Glomerular endothelial cell (primary cell): ENCODE measurements at regions not wholly inside any gene's neighbourhood (a gene's known extent, or its start where the extent isn't known, plus 50 kb on each side); places are given as distances from the start of the nearest gene placed in this dataset.

Experiments used
- DNase-seq: peaks from one replicate; pipeline ENCODE4 v3.0.0-alpha.2; 2011; ENCODE audit warnings: low read depth, low spot score; ENCODE audit errors: extremely low read depth

DNA sequence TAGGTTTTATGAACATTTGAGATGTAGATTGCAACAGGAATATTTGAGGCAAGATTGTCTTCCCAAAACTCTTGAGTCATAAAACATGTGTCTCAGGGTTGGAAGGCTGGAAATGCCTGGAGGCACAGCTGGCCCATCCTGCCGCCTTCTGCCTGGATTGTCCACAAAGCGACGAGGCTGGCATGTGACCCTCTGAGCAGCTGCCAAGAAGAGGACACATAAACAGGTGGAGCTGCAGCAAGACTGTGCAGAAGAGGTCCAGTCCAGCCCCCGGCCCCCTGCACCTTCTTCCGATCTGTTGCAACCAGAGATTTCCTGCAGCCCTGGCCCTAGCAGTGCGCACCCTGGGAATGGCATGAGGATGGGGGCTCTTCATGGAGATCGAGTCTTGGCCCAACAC is 101.9 kb upstream of the BCOR start:
- DNase-seq = no peak

DNA sequence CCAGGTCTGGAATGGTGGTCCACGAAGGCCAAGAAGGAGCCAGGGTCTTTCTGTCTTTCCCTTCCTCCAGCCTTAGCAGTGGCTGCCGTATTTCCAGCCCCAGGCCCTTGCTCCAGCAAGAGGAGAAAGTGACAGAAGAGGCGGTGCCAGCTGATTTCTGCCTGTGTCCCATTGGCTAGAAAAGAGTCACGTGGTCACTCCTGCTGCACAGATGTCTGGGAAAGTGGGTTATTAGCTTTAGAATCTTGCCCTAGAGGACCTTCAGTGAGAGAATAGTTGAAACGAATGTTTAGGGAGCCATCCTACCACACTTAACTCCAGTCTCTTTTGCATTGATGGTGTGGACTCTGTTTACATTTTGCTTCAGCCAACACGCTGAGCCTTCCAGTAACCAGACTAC is 99.3 kb upstream of the BCOR start:
- DNase-seq = no peak

DNA sequence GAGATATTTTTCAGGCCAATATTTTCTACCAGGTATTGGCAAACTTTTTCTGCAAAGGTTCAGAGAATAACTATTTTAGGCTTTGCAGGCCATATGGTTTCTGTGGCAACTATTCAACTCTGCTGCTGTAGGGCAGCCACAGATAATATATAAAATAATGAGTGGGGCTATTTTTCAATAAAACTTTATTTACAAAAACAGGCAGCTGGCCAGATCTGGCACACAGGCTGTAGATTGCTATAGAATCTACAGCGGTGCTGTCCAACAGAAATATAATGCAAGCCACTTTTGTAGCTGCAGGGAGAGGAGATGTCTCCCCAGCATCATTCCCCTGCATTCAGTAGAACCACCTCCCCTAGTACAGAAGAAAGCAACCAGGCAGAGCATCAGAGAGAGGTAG is 97.6 kb upstream of the BCOR start:
- DNase-seq = no peak

DNA sequence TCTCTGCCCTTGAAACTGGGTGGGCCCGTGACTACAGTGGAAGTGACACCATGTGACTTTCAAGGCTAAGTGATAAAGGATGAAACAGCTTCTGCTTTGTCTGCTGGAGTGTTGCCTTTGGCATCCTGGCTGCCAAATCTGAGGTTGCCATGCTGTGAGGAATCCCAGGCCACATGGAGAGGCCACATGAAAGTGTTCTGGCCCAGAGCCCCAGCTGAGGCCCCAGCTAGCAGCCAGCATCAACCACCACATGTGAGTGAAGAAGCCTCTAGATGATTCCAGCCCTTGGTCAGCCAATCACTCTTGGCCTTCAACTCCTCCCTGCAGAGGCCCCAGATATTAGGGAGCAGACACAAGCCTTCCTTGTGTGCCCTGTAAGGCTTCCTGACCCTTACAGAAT is 94.4 kb upstream of the BCOR start:
- no peak for DNase-seq

GRCh38 chrX:40189637-40190036 is 91.9 kb upstream of the BCOR start:
- no peak for DNase-seq

GRCh38 chrX:40188573-40189417 is 91.0 kb upstream of the BCOR start:
- no peak for DNase-seq

DNA sequence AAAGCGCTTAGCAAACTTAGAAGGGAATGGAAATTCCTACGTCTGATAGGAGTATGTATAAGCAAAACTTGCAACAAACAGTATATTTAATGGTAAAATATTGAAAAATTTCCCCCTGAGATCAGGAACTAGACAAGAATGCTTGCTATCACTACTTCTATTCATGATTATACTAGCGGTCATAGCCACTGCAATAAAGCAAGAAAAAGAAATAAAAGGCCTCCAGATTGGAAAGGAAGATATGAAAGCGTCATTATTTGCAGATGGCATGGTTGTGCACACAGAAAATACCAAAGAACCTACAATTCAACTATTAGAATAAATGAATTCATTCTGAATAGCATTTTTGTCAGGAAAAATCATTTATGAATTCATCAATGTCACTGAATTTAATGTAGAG is 87.2 kb upstream of the BCOR start:
- DNase-seq = no peak

- DNase-seq = no peak
Observed at GRCh38 chrX:40182615-40183014, 84.9 kb upstream of the BCOR start.

DNA sequence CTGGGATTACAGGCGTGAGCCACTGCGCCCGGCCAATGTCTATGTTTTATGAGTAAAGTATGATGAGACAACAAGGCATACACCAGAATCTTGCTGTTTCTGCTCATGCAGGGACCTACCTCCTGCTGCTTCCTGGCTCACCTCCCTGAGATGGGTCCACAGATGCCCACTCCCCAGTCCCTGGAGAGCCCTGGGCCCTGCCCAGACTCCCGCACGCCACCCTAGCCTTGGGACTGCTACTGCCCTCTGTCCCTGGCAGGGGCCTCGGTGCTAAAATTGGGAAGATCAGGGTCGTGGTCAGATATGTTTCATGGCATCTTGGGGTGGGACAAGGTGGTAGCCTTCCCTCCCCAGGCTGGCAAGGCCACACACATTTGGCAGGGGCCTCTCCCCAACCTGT is 84.3 kb upstream of the BCOR start:
- no peak for DNase-seq

DNA sequence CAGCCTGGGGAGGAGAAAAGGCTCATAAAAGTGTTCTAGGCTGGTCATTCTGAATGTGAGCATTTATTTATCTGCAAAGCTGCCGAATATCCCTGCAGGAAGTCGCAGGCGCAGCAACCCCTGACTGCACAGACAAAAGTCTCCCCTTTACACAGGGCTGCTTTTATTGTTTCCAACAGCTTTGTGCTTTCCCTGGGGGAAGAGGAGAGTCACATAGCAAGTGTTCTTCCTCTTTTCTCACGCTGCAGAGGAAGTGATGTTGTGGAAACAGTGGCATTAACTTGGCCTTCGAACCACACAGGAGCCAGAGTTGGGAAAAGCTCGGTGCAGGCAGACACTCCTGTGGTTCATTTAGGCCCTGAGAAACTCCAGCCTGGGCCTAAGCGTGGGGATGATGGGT is 81.5 kb upstream of the BCOR start:
- no peak for DNase-seq

GRCh38 chrX:40177942-40178715 is 80.4 kb upstream of the BCOR start:
- DNase-seq = no peak

DNA sequence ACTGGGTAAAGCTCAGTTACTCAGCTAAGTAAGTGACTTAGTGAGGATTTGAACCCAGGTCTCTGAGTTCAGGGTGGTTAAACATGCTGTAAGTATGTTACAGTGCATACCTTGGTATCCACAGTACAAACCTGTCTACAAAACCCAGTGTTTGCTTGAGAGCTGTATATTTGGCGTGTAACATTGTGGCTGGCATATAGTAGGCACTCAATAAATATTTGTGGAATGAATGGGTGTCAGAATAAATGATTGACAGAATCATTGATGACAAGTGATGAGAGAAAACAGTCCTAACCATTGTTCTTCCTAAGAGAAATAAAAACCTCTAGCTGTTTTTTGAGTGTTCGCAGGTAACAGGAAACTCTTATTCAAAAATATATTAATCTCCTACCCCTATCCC is 79.7 kb upstream of the BCOR start:
- no peak for DNase-seq

GRCh38 chrX:40177117-40177430 is 79.3 kb upstream of the BCOR start:
- DNase-seq = no peak

- DNase-seq = no peak
Observed at GRCh38 chrX:40176351-40177116, 78.8 kb upstream of the BCOR start.

DNA sequence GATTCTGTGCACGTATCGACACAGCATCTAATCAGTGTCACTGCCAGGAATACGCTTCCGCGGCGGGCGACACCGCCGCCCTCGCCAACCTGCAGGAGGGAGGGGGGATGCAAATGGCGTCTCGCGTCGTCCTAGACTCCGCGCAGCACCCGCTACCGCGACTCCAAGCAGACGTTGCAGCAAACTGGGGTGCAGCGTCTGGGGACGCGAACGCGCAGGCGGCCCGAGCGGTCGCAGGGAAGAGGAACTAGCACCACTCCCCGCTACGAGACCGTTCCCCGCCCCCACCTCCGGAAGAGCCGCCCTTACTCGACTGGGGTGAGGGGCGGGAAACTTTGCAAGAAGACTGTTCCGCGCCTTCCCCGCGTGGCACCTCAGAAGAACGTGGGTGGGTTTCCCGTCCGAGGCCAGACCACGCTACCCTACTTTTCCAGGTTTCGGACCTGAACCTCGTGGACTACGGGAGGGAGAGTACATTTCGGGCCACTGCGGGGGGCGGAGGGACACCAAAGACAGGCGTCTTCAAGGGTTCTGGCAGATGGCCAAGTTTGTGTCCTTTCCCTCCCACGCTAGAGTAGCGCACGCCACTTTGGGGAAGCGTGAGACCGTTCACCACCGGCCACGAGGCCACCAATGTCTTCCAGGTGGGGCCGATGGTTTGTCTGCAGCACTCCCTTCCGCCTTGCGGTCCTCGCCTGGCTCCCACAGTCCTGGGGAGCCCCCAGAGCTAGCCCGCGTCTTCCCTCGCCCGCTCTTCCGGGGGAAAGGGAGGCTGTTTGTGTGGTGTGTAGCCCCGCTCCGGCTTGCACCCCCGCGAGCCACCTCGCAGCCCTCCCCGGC is 78.0 kb upstream of the BCOR start:
- no peak for DNase-seq

DNA sequence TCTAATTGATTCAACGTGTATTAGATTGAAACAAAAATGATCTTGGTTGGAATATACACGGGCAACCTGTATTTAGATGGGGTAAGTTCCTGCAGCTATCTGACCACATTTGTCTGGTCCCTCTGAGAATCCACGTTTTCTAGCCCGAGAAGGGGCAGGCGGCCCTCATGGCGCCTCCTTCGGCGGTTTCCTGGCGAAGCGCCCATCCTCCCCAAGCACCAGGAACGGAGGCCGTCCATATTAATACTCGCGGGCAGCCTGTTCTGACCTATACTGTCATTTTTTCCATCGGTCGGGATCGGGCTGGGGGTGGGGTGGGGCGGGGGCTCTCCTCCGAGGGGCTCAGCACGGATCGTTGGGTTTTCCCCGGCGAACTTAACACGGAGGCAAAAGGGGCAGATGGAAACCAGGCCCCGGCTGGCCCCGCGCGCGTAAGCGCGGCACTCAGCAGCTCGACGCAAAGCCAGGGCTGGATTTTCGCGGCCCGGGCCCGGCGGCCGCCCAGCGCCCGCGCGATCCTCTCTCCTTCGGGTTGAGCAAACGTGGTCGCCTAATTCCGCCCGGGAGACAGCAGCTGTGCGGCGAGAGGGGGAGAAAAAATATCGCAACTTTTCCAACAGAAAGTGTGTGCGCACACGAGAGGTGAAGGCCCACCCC is 77.2 kb upstream of the BCOR start:
- no peak for DNase-seq

DNA sequence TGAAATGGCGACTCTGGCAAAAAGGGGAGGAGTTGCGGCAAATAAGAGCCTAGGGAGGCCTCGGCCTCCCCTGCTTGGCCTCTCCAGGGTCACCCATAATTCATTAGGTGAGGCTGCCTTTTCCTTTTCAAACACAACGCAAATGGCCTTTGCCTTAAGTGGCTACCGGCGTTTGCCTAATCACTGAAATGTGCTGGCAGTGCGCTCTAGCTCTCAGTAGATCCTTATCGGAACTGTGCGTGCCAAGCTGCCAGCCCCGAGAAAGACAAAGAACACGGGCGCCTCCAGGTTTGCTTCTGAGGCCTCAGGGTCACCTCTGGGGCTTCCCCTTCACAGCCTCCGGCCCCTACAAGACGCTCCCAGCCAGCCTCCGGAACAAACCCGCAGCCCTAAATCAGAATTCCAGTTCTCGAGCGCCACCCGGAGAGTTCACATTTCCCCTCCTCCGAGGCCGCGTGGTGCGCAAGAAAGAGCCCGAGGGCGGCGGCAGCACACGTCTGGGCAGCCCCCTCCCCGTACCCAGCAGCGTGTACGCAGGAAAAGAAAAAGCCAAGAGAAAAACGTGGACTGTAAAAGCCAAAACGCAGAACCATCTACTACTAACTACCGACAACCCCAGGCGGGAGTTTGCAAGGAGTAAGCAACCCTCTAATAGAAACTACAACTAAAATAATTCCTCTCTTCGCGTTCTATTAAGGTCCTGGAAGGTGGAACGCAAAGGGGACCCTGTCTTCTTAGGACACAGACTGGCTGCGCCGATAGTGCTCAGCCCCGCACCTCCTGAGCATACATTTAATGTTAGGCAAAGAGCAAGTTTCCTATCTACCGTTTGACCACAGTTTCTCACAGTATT is 76.5 kb upstream of the BCOR start:
- DNase-seq = no peak

- DNase-seq = no peak
Observed at GRCh38 chrX:40173143-40174000, 75.6 kb upstream of the BCOR start.
